Endometrium (tissue), 2 donors: ENCODE measurements at regions not wholly inside any gene's neighbourhood (a gene's known extent, or its start where the extent isn't known, plus 50 kb on each side); places are given as distances from the start of the nearest gene placed in this dataset.

Source experiments
- FAIRE-seq: peaks from 2 replicates; lab custom pipeline; 2012; peaks lifted over from hg19 to GRCh38; lab: Jason Lieb, UNC
- donor health status: control.
- donor health status: control.

GRCh38 chr12:97177481-97177880 lies 270.4 kb downstream of the NEDD1 start:
- FAIRE-seq: no peak

GRCh38 chr12:97181571-97182265 lies 274.7 kb downstream of the NEDD1 start:
- FAIRE-seq: no peak

- FAIRE-seq: no peak
Measured at GRCh38 chr12:97182769-97183168, 275.7 kb downstream of the NEDD1 start.

- no peak for FAIRE-seq
Measured at GRCh38 chr12:97184127-97184773, 277.2 kb downstream of the NEDD1 start.

- no peak for FAIRE-seq
Measured at GRCh38 chr12:97185567-97185966, 277.0 kb upstream of the RMST start.

- FAIRE-seq: no peak
Measured at GRCh38 chr12:97194546-97194945, 268.1 kb upstream of the RMST start.

GRCh38 chr12:97200181-97200580 lies 262.4 kb upstream of the RMST start:
- no peak for FAIRE-seq

- FAIRE-seq: no peak
Measured at GRCh38 chr12:97203408-97203807, 259.2 kb upstream of the RMST start.

- no peak for FAIRE-seq
Measured at GRCh38 chr12:97209997-97210396, 252.6 kb upstream of the RMST start.

GRCh38 chr12:97211416-97211930 lies 251.1 kb upstream of the RMST start:
- no peak for FAIRE-seq

- FAIRE-seq: no peak
Measured at GRCh38 chr12:97216848-97217247, 245.8 kb upstream of the RMST start.

GRCh38 chr12:97222391-97222790 lies 240.2 kb upstream of the RMST start:
- no peak for FAIRE-seq

- FAIRE-seq: no peak
Measured at GRCh38 chr12:97223419-97223818, 239.2 kb upstream of the RMST start.

GRCh38 chr12:97229004-97229403 lies 233.6 kb upstream of the RMST start:
- FAIRE-seq: no peak

- no peak for FAIRE-seq
Measured at GRCh38 chr12:97235102-97235501, 227.5 kb upstream of the RMST start.

- no peak for FAIRE-seq
Measured at GRCh38 chr12:97246368-97246767, 216.2 kb upstream of the RMST start.

GRCh38 chr12:97250483-97250882 lies 212.1 kb upstream of the RMST start:
- FAIRE-seq: no peak

- FAIRE-seq: no peak
Measured at GRCh38 chr12:97257726-97258125, 204.9 kb upstream of the RMST start.

GRCh38 chr12:97259098-97259497 lies 203.5 kb upstream of the RMST start:
- no peak for FAIRE-seq

- no peak for FAIRE-seq
Measured at GRCh38 chr12:97260786-97261185, 201.8 kb upstream of the RMST start.

- FAIRE-seq: no peak
Measured at GRCh38 chr12:97267166-97267565, 195.4 kb upstream of the RMST start.

- no peak for FAIRE-seq
Measured at GRCh38 chr12:97267594-97268202, 194.9 kb upstream of the RMST start.

- no peak for FAIRE-seq
Measured at GRCh38 chr12:97272471-97272870, 190.1 kb upstream of the RMST start.
